ENCODE measurements at regions not wholly inside any gene's neighbourhood (a gene's known extent, or its start where the extent isn't known, plus 50 kb on each side); places are given as distances from the start of the nearest gene placed in this dataset.
"Not testable (repeated sequence)": the region's sequence is repeated elsewhere in the genome, so short reads cannot be mapped to it uniquely, and the experiment has no call there.

DNA sequence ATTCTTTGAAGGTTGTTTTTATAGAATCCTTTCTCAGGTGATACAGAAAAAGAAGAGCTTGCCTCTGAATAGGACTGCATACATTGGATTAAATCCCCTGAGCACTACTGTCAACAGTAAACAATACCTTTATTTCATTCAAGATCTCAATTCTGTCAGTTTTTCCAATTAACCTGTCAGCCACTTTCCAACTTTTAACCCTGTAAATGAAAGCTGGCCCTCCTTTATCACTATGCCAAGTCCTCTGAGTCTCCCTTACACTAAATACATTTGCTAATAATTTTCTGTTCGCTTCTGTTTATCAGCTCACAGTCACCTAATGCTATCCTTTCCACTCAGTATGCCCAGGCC, 213.7 kb upstream of the ARHGAP42 start:
- no peak overlapping the region for H3K4me3 Mint-ChIP-seq
- H3K27me3 Mint-ChIP-seq (ENCODE audit: low read depth): no peaks in the 10 kb centered on the region
- ATAC-seq (replicated peaks in 1 of 2): no peak
- DNase-seq: no peak
- H3K9me3 Mint-ChIP-seq: peaks cover 8 to 9% of the 10 kb centered on the region in 2 donors
- no peak overlapping the region for H3K27ac Mint-ChIP-seq
- no peaks in the 10 kb centered on the region for H3K36me3 Mint-ChIP-seq (ENCODE audit: insufficient read depth in 2 of 2)
- H3K4me1 Mint-ChIP-seq (ENCODE audit: low read depth): no peaks in the 10 kb centered on the region

DNA sequence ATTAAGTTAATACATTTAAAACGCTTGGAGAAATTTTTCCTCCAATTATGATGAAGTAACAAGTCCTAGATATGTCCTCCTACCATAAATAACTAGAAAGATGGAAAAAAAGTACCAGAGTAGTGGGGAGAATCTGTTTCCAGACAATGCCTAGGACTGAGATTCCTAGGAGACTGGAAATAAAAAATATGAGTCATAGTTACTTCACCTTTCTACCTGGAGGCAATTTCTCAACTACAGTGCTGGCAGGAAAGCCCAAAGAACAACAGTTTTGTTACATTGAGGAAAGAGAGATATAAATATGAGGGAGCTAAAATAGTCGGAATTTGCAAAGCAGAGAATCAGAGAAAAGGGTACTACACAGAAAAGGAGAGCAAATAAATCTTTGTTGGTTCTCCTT, 202.1 kb upstream of the ARHGAP42 start:
- no peak overlapping the region for H3K27ac Mint-ChIP-seq
- H3K36me3 Mint-ChIP-seq (ENCODE audit: insufficient read depth in 2 of 2): peaks cover 0 to 3% of the 10 kb centered on the region in 2 donors
- no peak for ATAC-seq (replicated peaks in 1 of 2)
- no peak overlapping the region for H3K4me3 Mint-ChIP-seq
- peaks cover 12 to 13% of the 10 kb centered on the region in 2 donors for H3K9me3 Mint-ChIP-seq
- no peak for DNase-seq
- no peaks in the 10 kb centered on the region for H3K4me1 Mint-ChIP-seq (ENCODE audit: low read depth)
- no peaks in the 10 kb centered on the region for H3K27me3 Mint-ChIP-seq (ENCODE audit: low read depth)

DNA sequence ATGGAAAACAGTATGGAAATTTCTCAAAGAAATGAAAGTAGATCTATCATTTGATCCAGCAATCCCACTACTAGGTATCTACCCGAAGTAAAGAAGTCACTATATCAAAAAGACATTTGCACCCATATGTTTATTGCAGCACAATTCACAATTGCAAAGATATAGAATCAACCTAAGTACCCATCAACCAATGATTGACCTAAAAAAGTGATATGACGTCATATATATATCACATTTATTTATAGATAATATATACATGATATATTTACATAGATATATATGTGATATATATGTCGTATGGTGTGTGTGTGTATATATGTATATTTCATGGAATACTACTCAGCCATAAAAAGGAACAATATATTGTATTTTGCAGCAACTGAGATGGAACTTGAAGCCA, 188.3 kb upstream of the ARHGAP42 start:
- ATAC-seq (replicated peaks in 1 of 2) (no peak), DNase-seq (no peak)
- no peaks in the 10 kb centered on the region for H3K4me1 Mint-ChIP-seq (ENCODE audit: low read depth)
- H3K9me3 Mint-ChIP-seq: peaks cover 14% of the 10 kb centered on the region in 2 donors
- H3K27ac Mint-ChIP-seq: no peak overlapping the region
- no peak overlapping the region for H3K4me3 Mint-ChIP-seq
- peaks cover 0 to 2% of the 10 kb centered on the region in 2 donors for H3K36me3 Mint-ChIP-seq (ENCODE audit: insufficient read depth in 2 of 2)
- no peaks in the 10 kb centered on the region for H3K27me3 Mint-ChIP-seq (ENCODE audit: low read depth)

DNA sequence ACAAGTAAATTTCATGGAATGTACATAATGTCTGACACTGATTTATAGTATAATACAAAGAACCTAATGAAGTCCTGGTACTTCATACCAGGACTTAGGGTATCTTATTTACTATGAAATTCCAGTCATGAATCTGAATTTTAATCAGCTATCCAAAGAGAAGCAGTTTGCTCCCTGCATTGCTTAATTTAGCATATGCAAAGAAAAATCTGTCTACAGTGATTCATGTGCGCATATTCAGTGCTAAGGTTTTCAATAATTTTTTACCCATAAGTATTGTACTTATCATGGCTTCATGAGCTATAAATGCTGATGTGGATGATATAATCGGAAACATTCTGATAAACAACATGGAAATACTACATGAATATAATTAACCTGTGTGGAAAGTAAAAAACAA, 185.6 kb upstream of the ARHGAP42 start:
- no peak for DNase-seq
- Mint-ChIP-seq H3K4me1 (ENCODE audit: low read depth) (no peaks in the 10 kb centered on the region), H3K4me3 (no peak overlapping the region), H3K27me3 (ENCODE audit: low read depth) (no peaks in the 10 kb centered on the region), H3K9me3 (peaks cover 8 to 13% of the 10 kb centered on the region in 2 donors), H3K27ac (no peak overlapping the region), H3K36me3 (ENCODE audit: insufficient read depth in 2 of 2) (peaks cover 0 to under 1% of the 10 kb centered on the region in 2 donors)
- ATAC-seq (replicated peaks in 1 of 2): no peak

DNA sequence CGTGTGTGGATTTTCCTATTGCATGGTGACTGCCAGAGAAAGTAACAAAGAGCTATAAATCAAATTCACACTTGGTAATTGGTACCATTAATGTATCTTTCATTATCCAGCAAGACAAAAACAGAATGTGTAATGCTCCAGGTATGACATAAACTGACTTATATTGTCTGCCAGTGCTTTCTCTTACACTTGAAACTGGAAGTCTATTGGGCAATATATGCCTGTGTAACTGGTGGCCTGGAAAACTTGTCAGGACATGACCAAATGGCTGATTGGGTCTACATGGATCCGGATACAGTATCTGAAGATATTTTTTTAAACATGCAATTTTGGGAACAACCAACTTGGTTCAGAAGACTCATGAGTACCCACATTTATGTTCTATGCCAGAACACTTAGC, 174.6 kb upstream of the ARHGAP42 start:
- DNase-seq (no peak), ATAC-seq (replicated peaks in 1 of 2) (no peak)
- H3K9me3 Mint-ChIP-seq: peaks cover 11 to 13% of the 10 kb centered on the region in 2 donors
- no peak overlapping the region for H3K27ac Mint-ChIP-seq
- no peak overlapping the region for H3K4me3 Mint-ChIP-seq
- H3K36me3 Mint-ChIP-seq (ENCODE audit: insufficient read depth in 2 of 2): no peaks in the 10 kb centered on the region
- no peaks in the 10 kb centered on the region for H3K4me1 Mint-ChIP-seq (ENCODE audit: low read depth)
- no peaks in the 10 kb centered on the region for H3K27me3 Mint-ChIP-seq (ENCODE audit: low read depth)

DNA sequence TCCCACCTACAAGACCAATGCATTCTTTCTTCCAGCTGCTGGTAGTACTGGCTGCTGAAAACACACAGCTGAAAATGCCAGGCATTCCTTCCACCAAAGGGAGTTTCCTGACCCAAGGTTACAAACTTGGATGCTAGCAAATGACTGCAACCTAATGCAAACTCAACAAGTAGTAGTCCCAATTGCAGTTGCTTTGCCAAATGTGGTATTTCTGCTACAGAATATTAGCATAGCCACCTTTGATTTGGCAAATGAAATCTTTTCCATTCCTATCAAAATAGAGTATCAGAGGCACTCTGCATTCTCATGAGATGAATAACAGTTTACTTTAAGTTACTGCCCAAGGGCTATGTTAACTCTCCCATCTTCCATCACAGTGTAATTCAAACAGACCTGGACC, 172.0 kb upstream of the ARHGAP42 start:
- peaks cover 9 to 11% of the 10 kb centered on the region in 2 donors for H3K9me3 Mint-ChIP-seq
- DNase-seq (no peak), ATAC-seq (replicated peaks in 1 of 2) (no peak)
- no peak overlapping the region for H3K27ac Mint-ChIP-seq
- H3K36me3 Mint-ChIP-seq (ENCODE audit: insufficient read depth in 2 of 2): no peaks in the 10 kb centered on the region
- no peaks in the 10 kb centered on the region for H3K4me1 Mint-ChIP-seq (ENCODE audit: low read depth)
- H3K27me3 Mint-ChIP-seq (ENCODE audit: low read depth): no peaks in the 10 kb centered on the region
- H3K4me3 Mint-ChIP-seq: no peak overlapping the region

DNA sequence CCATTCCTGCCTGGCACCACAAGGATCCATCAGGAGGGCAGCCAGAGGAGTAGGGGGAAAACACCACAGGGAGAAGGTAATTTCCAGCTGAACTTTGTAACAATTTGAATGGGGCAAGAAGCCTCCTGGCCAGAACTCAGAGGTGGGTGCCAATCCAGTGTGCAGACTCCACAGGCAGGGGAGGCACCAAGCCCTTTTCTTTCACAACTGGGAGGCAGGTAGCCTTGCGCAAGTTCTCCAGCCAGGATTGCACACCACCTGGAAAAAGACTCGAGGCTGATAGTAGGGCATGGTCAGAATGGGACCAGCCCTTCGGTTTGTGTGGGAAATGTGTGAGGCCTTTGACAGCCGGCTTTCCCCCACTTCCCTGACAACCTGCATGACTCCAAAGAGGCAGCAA, 161.9 kb upstream of the ARHGAP42 start:
- H3K27ac Mint-ChIP-seq: no peak overlapping the region
- ATAC-seq (replicated peaks in 1 of 2) (no peak), DNase-seq (no peak)
- H3K9me3 Mint-ChIP-seq: peaks cover 8 to 18% of the 10 kb centered on the region in 2 donors
- no peaks in the 10 kb centered on the region for H3K27me3 Mint-ChIP-seq (ENCODE audit: low read depth)
- H3K36me3 Mint-ChIP-seq (ENCODE audit: insufficient read depth in 2 of 2): no peaks in the 10 kb centered on the region
- H3K4me1 Mint-ChIP-seq (ENCODE audit: low read depth): no peaks in the 10 kb centered on the region
- no peak overlapping the region for H3K4me3 Mint-ChIP-seq

DNA sequence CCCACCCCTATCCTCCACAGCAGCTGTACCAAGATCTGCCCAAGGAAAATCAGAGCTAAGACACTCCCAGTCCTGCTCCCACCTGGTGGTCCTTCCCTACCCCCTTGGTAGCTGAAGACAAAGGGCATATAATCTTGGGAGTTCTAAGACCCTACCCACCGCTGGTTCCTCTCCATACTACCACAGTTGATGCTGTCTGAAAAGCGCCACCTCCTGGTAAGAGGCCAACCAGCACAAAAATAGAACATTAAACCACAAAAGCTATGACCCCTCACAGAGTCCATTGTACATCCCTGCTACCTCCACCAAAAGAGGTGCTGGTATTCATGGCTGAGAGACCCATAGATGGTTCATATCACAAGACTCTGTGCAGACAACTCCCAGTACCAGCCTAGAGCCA, 161.5 kb upstream of the ARHGAP42 start:
- H3K4me3 Mint-ChIP-seq: no peak overlapping the region
- H3K4me1 Mint-ChIP-seq (ENCODE audit: low read depth): no peaks in the 10 kb centered on the region
- DNase-seq (no peak), ATAC-seq (replicated peaks in 1 of 2) (no peak)
- no peak overlapping the region for H3K27ac Mint-ChIP-seq
- no peaks in the 10 kb centered on the region for H3K36me3 Mint-ChIP-seq (ENCODE audit: insufficient read depth in 2 of 2)
- H3K9me3 Mint-ChIP-seq: peaks cover 9 to 18% of the 10 kb centered on the region in 2 donors
- no peaks in the 10 kb centered on the region for H3K27me3 Mint-ChIP-seq (ENCODE audit: low read depth)

DNA sequence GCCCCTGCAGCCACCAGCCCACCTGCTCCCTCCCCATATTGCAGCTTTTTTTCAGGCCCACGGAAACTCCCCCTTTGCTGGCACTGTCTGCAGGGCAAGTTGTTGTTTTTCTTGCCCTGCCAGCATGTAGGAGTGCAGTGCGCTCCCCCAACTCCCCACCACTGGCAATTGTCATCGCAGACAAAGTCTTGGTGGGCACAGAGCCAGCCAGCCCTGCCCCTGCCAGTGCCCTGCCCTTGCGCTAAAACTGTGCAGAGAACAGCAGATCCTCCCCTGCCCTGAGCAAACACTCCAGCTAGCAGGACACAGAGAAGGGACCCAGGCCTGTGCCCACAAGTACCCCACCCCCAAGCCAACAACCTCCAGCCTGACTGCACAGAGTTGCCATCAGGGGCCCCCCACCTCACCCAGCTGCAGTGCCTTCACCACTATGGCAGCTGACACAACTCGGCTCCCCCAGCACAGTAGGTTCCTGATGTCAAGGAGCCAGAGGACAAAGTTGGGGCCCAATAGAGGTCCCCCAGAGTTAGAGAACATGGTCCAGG, 158.1 kb upstream of the ARHGAP42 start:
- H3K4me1 Mint-ChIP-seq (ENCODE audit: low read depth): no peaks in the 10 kb centered on the region
- DNase-seq (no peak), ATAC-seq (replicated peaks in 1 of 2) (no peak)
- no peak overlapping the region for H3K27ac Mint-ChIP-seq
- no peaks in the 10 kb centered on the region for H3K27me3 Mint-ChIP-seq (ENCODE audit: low read depth)
- peaks cover 0 to 2% of the 10 kb centered on the region in 2 donors for H3K36me3 Mint-ChIP-seq (ENCODE audit: insufficient read depth in 2 of 2)
- H3K9me3 Mint-ChIP-seq: peaks cover 15% of the 10 kb centered on the region in 2 donors
- no peak overlapping the region for H3K4me3 Mint-ChIP-seq

DNA sequence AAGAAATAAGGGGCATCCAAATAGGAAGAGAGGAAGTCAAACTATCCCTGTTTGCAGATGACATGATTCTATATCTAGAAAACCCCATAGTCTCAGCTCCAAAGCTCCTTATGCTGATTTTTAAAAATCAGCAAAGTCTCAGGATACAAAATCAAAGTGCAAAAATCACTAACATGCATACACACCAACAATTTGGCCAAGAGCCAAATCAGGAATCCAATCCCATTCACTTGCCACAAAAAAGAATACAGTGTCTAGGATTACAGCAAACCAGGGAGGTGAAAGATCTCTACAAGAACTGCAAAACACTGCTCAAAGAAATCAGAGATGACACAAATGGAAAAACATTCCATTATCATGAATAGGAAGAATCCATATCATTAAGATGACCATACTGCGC, 155.8 kb upstream of the ARHGAP42 start:
- H3K4me1 Mint-ChIP-seq (ENCODE audit: low read depth); H3K27me3 Mint-ChIP-seq (ENCODE audit: low read depth); ATAC-seq (replicated peaks in 1 of 2); H3K36me3 Mint-ChIP-seq (ENCODE audit: insufficient read depth in 2 of 2); DNase-seq; H3K27ac Mint-ChIP-seq; H3K4me3 Mint-ChIP-seq: not testable (repeated sequence)
- H3K9me3 Mint-ChIP-seq: peaks cover 11 to 12% of the 10 kb centered on the region in 2 donors

DNA sequence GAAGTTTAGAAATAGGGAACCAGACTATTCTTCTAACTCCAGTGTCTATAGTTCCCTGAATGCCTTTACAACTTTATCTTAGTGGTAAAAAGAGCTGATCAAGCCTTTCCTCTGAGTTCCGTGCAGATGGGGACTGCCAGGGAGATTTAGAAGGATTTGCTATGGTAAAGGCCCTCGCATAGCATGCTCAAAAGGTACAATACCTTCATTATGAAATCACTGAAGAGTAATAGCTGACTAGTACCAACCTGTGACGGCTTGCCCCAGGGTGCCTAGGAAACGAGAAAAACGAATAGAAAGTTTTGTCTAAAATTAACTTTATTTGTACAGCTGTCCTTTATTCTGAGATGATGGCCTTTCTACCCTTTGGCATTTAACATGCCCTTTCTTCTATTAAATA, 150.1 kb upstream of the ARHGAP42 start:
- Mint-ChIP-seq H3K4me3 (no peak overlapping the region), H3K4me1 (ENCODE audit: low read depth) (no peaks in the 10 kb centered on the region), H3K36me3 (ENCODE audit: insufficient read depth in 2 of 2) (peaks cover 0 to 2% of the 10 kb centered on the region in 2 donors), H3K9me3 (peaks cover 6 to 8% of the 10 kb centered on the region in 2 donors), H3K27ac (no peak overlapping the region), H3K27me3 (ENCODE audit: low read depth) (no peaks in the 10 kb centered on the region)
- ATAC-seq (replicated peaks in 1 of 2) (no peak), DNase-seq (no peak)

DNA sequence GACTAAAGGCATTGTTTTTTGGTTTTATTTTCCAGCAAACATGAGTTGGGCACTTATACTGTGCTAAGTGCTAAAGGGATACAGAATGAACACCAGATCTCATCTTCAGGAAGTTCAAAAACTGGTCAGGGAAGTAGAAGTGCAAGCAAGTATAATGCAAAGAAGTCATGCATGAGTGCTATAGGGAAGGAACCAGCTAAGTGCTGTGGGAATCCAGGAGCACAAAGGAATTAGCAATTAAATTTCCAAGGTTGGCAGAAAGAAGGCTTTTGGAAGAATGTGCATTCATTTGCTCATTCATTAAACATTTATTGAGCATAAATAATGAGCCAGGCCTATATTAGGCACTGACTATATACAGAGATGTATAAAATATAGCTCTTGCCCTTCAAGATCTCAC, 143.7 kb upstream of the ARHGAP42 start:
- H3K4me1 Mint-ChIP-seq (ENCODE audit: low read depth): no peaks in the 10 kb centered on the region
- no peaks in the 10 kb centered on the region for H3K36me3 Mint-ChIP-seq (ENCODE audit: insufficient read depth in 2 of 2)
- no peak overlapping the region for H3K4me3 Mint-ChIP-seq
- DNase-seq: no peak
- H3K27ac Mint-ChIP-seq: no peak overlapping the region
- H3K9me3 Mint-ChIP-seq: peaks cover 3 to 4% of the 10 kb centered on the region in 2 donors
- ATAC-seq (replicated peaks in 1 of 2): no peak
- no peaks in the 10 kb centered on the region for H3K27me3 Mint-ChIP-seq (ENCODE audit: low read depth)

DNA sequence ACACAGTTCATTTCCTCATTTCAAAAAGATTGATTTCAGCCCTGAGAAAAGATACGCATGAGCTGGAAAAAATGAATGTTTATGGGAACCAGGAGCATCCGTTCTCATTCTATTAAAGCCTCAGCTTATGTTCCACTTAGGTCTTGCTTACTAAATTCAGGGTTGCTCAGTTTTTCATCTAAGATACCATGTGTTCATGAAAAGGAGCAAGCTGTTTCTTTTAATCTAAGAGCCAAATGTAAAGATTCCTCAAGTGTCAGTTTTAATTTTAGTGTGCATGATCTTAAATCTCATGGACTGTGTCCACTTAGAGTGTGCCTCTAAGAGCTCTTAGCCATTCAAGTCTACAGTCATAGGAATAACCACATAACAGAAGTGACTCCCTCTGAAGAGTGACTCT, 141.5 kb upstream of the ARHGAP42 start:
- Mint-ChIP-seq H3K4me3 (no peak overlapping the region), H3K36me3 (ENCODE audit: insufficient read depth in 2 of 2) (no peaks in the 10 kb centered on the region), H3K27ac (no peak overlapping the region), H3K9me3 (peaks cover 3 to 4% of the 10 kb centered on the region in 2 donors), H3K27me3 (ENCODE audit: low read depth) (no peaks in the 10 kb centered on the region), H3K4me1 (ENCODE audit: low read depth) (no peaks in the 10 kb centered on the region)
- DNase-seq (no peak), ATAC-seq (replicated peaks in 1 of 2) (no peak)

DNA sequence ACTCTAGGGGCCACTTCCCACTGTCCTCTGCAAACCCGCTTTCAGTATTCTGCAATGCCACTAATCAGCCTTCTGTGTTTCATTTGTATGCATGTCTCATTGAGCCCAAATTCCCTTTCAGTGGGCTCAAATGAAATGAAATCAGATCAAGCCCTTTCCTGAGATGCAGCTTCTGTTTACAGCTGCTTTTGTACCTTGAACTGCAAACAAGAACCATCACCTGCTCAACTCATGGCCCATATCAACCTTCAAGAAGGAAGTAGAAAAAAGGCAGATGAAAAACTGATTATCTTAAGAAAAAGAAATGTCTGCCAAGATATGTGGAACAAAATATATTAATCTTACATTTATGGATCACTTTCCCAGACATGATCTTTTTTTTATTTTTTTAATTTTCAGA, 141.1 kb upstream of the ARHGAP42 start:
- no peaks in the 10 kb centered on the region for H3K27me3 Mint-ChIP-seq (ENCODE audit: low read depth)
- no peak for DNase-seq

More for the DNA sequence above, 141.1 kb upstream of the ARHGAP42 start:
- H3K9me3 Mint-ChIP-seq: peaks cover 3% of the 10 kb centered on the region in 2 donors
- ATAC-seq (replicated peaks in 1 of 2): no peak
- no peak overlapping the region for H3K4me3 Mint-ChIP-seq
- H3K36me3 Mint-ChIP-seq (ENCODE audit: insufficient read depth in 2 of 2): no peaks in the 10 kb centered on the region
- no peaks in the 10 kb centered on the region for H3K4me1 Mint-ChIP-seq (ENCODE audit: low read depth)
- no peak overlapping the region for H3K27ac Mint-ChIP-seq
